Astrocyte of the cerebellum (primary cell): ENCODE measurements at regions not wholly inside any gene's neighbourhood (a gene's known extent, or its start where the extent isn't known, plus 50 kb on each side); places are given as distances from the start of the nearest gene placed in this dataset.

ENCODE experiments used
- DNase-seq: peaks from one replicate; pipeline ENCODE4 v3.0.0-alpha.2; 2011; ENCODE audit warnings: low read depth
- H3K4me3 ChIP-seq: 2 replicates; pipeline ENCODE4 v1.5.1; 2011; ENCODE audit warnings: mild to moderate bottlenecking, low read depth, low read length, moderate library complexity
- in situ Hi-C: cut with HindIII; loops from 2 replicates; pipeline ENCODE4 v1.10.0; 2017; ENCODE audit warnings: low sequenced_read_pairs
- TF ChIP-seq, protein P1 (sequence below): IDR thresholded peaks from 2 replicates; pipeline ENCODE4 v1.5.1; 2012; ENCODE audit warnings: low read length, low read depth, moderate library complexity, mild to moderate bottlenecking; ENCODE audit errors: missing control alignments

DNA sequence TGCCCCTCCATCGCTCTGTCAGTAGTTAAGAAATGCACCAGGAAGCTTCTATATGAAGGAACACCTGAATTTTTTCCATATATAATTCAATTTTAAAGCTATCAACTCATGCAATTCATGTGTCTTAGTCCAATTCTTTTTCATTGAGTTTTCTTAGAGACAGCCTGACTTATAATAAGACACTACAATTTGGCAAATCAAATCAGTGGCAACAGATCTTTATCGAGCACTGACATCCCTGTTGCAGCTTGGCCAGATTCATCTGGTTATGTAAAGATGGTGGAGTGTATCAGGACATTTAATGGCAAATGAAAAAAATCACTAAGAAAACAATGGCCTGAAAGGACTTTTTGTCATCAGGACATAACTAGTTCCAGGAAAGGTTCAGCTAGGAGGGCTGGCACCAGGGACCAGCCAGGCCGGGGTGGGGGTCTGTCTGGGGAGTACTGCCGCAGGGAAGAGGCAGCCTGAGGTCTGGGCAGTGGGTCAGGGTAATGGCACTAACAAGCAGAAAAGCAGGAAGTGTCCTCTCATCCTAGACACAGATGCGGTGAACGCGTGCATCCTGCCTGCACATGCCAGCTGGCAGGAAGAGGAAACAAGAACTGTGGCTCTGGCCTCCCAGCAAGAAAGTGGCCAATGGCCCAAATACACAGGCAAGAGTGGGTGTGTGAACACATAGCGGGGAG lies 100.5 kb upstream of the LMNTD1 start:
- TF ChIP-seq, protein P1, sequence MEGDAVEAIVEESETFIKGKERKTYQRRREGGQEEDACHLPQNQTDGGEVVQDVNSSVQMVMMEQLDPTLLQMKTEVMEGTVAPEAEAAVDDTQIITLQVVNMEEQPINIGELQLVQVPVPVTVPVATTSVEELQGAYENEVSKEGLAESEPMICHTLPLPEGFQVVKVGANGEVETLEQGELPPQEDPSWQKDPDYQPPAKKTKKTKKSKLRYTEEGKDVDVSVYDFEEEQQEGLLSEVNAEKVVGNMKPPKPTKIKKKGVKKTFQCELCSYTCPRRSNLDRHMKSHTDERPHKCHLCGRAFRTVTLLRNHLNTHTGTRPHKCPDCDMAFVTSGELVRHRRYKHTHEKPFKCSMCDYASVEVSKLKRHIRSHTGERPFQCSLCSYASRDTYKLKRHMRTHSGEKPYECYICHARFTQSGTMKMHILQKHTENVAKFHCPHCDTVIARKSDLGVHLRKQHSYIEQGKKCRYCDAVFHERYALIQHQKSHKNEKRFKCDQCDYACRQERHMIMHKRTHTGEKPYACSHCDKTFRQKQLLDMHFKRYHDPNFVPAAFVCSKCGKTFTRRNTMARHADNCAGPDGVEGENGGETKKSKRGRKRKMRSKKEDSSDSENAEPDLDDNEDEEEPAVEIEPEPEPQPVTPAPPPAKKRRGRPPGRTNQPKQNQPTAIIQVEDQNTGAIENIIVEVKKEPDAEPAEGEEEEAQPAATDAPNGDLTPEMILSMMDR: no peak
- DNase-seq: no peak
- in situ Hi-C loops: no loop called here
- no peak overlapping the region for H3K4me3 ChIP-seq

DNA sequence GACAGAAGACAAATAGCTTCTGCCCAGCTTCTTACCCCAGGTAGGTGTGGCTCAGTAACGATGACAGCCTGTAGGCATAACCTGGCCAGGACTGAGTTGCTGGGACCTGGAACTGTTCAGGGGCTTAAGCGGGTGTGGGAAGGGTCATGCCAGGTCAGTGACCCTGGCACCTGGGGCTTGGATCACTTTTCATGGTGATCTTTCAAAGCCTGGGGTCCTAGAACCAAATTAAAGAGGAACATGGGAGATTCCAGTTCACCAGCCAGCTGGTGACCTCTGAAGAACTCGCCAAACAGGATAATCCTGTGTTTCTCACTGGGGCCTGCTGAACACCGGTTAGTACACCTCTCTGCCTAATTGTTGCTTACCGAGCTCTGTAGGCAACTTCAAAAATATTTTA lies 102.6 kb upstream of the LMNTD1 start:
- no peak for DNase-seq
- H3K4me3 ChIP-seq: no peak overlapping the region
- in situ Hi-C loops: no loop called here
- TF ChIP-seq, protein P1: no peak

DNA sequence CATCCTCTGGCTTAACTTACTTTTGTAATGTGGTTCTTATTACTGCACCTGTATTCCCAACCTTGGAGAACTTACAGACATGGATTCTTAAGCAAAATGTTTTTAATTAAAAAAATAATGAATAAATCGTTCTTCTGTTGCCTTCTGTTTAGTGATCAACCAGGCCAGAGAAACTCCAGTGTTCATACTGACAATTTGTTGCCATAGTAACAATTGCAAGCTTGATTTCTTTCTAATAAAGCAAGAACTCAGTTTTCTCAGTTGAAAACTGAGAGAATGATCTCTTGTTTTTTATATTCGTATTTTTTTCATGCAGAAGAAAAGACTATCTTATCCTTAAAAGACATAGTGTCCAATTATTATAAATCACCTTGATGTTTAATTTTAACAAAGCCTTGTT lies 106.5 kb upstream of the LMNTD1 start:
- no peak overlapping the region for H3K4me3 ChIP-seq
- TF ChIP-seq, protein P1: no peak
- no peak for DNase-seq
- in situ Hi-C loops: no loop called here

DNA sequence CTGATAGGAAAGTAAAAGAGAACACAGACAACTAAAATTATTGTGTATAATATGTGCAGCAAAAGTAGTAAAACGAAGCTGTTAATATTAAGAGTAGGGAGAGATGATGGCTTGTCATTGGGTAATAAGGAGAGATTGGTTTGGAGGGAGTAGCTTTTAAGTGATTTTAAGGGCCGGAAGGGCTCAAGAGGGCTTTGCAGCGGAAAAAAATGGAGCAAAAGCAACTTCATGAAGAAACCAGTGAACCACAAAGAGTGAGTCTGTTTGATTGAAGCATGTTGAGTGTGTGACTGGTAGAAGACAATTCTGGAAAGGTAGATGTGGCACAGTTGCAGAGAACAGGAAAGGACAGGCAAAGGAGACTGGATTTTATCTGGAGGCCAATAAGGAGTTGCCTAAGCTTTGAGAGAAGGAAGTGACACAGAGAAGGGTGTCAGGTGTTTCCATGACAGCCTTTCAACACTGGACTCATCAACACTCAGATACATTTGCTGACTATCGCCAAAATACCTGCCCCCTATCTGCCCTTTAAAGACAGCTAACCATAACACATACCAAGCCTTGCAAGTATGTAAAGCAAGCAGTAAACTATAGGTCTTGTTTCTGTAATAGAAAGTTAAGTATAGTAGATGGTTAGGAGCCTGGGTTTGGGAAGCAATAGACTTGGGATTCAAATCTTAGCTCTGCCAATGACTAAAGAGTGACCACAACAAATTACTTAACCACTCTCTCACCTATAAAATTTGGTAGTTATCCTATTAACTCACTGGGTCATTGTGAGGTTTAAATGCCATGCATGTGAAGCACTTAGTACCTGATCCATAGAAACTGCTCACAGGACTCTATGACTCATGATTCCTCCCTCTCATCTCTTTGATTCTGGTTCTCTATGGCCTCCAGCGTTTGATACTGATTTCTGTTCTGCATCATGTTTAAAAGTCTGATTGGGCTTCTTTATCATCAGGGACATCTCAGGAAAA lies 117.3 kb upstream of the LMNTD1 start:
- in situ Hi-C loops: no loop called here
- H3K4me3 ChIP-seq: no peak overlapping the region
- DNase-seq: no peak
- TF ChIP-seq, protein P1: no peak

DNA sequence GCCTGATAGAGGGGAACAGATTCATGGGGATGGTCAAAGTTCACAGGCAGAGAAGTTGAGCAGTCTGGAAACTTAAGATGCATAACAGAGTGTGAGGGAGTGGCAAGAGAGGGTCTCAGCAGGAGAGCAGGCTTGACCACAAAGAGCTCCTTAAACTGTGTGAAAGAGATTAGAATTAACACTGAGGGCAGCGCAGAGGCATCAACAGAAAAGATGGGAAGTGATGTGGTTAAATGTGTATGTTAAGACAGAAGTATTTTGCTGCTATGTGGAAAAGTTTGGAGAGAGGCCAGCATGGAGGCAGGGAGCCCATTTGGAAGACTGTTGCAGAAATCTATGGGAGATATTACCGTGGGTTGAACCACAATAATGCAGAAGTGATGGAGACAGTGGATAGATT lies 122.7 kb upstream of the LMNTD1 start:
- peak; percentile 38 for DNase-seq
- in situ Hi-C loops: no loop called here
- TF ChIP-seq, protein P1: no peak
- no peak overlapping the region for H3K4me3 ChIP-seq

DNA sequence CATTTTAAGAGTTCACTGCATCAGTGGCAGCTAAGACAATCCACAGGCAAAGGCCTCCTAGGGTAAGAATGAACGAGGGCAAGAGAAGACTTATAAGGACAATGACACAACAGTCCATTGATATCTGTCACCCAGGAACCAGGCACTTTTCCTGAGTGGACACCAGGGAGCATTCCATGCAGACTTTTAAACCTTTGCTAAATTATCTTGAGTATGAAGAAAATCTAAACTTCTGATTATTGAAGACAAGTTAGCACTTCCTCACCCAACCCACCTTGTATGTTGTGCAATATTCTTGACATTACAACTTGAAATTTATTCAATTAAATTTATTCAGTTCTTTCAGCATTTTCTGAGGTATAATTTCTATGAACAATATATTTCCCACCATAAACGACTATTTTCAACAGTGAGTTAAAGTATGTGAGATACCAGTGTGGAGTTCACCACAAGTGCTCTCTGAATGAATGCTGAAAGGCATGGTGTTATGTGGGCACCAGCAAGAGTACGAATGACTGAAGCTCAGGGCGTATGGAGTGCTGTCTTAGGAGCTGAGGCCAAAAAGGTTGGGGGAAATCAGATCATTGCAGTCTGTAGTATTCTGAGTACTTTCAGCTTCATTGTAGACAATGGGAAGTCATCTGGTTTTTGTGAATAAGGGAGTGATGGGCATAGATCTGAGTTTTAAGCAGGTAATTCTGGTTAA lies 124.3 kb upstream of the LMNTD1 start:
- TF ChIP-seq, protein P1: no peak
- no peak overlapping the region for H3K4me3 ChIP-seq
- DNase-seq: no peak
- in situ Hi-C loops: no loop called here
